G401.6 (cell line): ENCODE measurements at regions not wholly inside any gene's neighbourhood (a gene's known extent, or its start where the extent isn't known, plus 50 kb on each side); places are given as distances from the start of the nearest gene placed in this dataset.

Source experiments
- FAIRE-seq: peaks from 2 replicates; lab custom pipeline; 2012; peaks lifted over from hg19 to GRCh38; lab: Jason Lieb, UNC

DNA sequence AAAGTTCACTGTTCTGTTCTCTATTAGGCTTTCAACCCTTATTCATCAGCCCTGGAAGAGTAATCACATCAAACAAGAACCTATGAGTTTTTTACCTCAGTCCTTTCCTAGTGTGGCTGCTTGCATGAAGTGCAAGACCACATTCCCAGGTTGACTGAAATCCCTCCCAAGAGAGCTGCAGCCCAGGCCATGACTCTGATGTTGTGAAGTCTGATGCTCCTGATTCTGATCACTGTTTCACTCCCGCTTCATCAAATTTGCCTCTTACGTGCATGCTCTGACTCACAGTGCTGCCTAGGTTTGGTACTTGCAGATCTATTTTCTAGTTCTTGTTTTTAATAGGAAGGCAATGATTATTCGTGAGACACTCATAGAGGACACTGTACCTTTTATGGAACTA, 58.2 kb upstream of the DSEL start:
- no peak for FAIRE-seq

DNA sequence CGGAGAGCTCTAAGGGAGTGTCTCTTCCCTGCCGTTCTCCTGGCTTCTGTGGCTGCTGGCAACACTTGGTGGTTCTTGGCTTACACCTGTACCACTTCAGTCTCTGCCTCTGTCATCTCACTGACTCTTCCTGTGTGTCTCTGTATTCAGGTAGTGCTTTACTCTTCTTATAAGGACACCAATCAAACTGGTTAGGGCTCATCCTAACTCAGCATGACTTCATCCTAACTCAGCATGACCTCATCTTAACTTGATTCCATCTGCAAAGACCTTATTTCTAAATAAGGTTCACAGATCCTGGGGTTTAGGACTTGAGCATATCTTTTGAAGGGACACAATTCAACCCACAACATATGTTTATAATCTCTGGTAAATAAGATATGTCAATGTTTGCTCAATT, 51.6 kb upstream of the DSEL start:
- no peak for FAIRE-seq
